Tibial nerve (tissue), 4 donors: ENCODE measurements at regions not wholly inside any gene's neighbourhood (a gene's known extent, or its start where the extent isn't known, plus 50 kb on each side); places are given as distances from the start of the nearest gene placed in this dataset.

ENCODE experiments used
- CTCF ChIP-seq, 5 experiments: fragments of 200-600 bp in 3 of 5; fragments of 450-650 bp in 2 of 5; sonication (generic) in 3 of 5; IDR thresholded peaks; one replicate each; pipeline ENCODE4 v1.5.1; 2016 to 2019; ENCODE audit warnings: antibody characterized with exemption in 5 of 5, mild to moderate bottlenecking in 3 of 5, moderate library complexity in 2 of 5
- EP300 ChIP-seq, 2 donors: sonication (generic); formaldehyde crosslinking; IDR thresholded peaks; one replicate each; pipeline ENCODE4 v1.6.1; 2017; ENCODE audit warnings: antibody characterized with exemption in 2 of 2, mild to moderate bottlenecking in 1 of 2
- POLR2A ChIP-seq, 2 donors: fragments of 450-650 bp; IDR thresholded peaks; one replicate each; pipeline ENCODE4 v1.6.1; 2017; ENCODE audit warnings: antibody characterized with exemption in 2 of 2, mild to moderate bottlenecking in 2 of 2, moderate library complexity in 2 of 2

- TF ChIP-seq CTCF (IDR thresholded peaks at IDR 0.05) = no peak
- TF ChIP-seq POLR2A (IDR thresholded peaks at IDR 0.05) = no peak
- TF ChIP-seq EP300 (IDR thresholded peaks at IDR 0.05) = no peak
Measured at GRCh38 chr3:14600856-14601610, 50.5 kb upstream of the CCDC174 start.
